Natural killer cell (primary cell): ENCODE measurements at regions not wholly inside any gene's neighbourhood (a gene's known extent, or its start where the extent isn't known, plus 50 kb on each side); places are given as distances from the start of the nearest gene placed in this dataset.

Experiments used
- ATAC-seq, 3 donors: fragments of 150-1000 bp in 2 of 3; fragments of 200-7000 bp in 1 of 3; cut with Tn5 transposase; 1 replicate in 1 of 3; 2 replicates in 2 of 3; pipeline ENCODE4 v1.10.0; 2021; ENCODE audit warnings: mild to moderate bottlenecking in 2 of 3, moderate library complexity in 2 of 3
- DNase-seq, 2 donors: peaks; one replicate each; pipeline versions ENCODE4 v3.0.0 to v3.0.0-alpha.2; 2013 to 2021; ENCODE audit warnings: mixed read lengths in 1 of 2
- H3K27ac ChIP-seq: one replicate; pipeline ENCODE4 v1.5.1; 2013; ENCODE audit warnings: mild to moderate bottlenecking, low read length
- H3K27me3 ChIP-seq: one replicate; pipeline ENCODE4 v1.6.1; 2013; ENCODE audit warnings: low read length; ENCODE audit not compliant: control insufficient read depth, insufficient read depth
- H3K36me3 ChIP-seq: one replicate; pipeline ENCODE4 v1.6.1; 2013; ENCODE audit warnings: low read length; ENCODE audit not compliant: control insufficient read depth, insufficient read depth
- H3K4me1 ChIP-seq: one replicate; pipeline ENCODE4 v1.6.1; 2013; ENCODE audit warnings: low read length; ENCODE audit not compliant: control insufficient read depth, insufficient read depth
- H3K4me3 ChIP-seq: one replicate; pipeline ENCODE4 v1.5.1; 2013; ENCODE audit warnings: low read length
- H3K9me3 ChIP-seq: one replicate; pipeline ENCODE4 v1.6.1; 2013; ENCODE audit warnings: low read length; ENCODE audit not compliant: control insufficient read depth, insufficient read depth
- H3K27ac Mint-ChIP-seq, 2 donors: one replicate each; pipeline ENCODE4 v1.8.0; 2022; ENCODE audit warnings: mild to moderate bottlenecking in 2 of 2, mixed read lengths in 2 of 2, moderate library complexity in 1 of 2
- H3K27me3 Mint-ChIP-seq, 2 donors: one replicate each; pipeline ENCODE4 v1.8.0; 2022; ENCODE audit warnings: low read depth in 2 of 2, mixed read lengths in 2 of 2
- H3K36me3 Mint-ChIP-seq: one replicate; pipeline ENCODE4 v1.8.0; 2022; ENCODE audit warnings: mixed read lengths
- H3K4me1 Mint-ChIP-seq, 2 donors: one replicate each; pipeline ENCODE4 v1.8.0; 2022; ENCODE audit warnings: mixed read lengths in 2 of 2
- H3K4me3 Mint-ChIP-seq: one replicate; pipeline ENCODE4 v1.8.0; 2022; ENCODE audit warnings: mild to moderate bottlenecking, moderate library complexity, mixed read lengths
- H3K9me3 Mint-ChIP-seq, 2 donors: one replicate each; pipeline ENCODE4 v1.8.0; 2022; ENCODE audit warnings: mixed read lengths in 2 of 2
- WGBS: methylation state at CpG from one replicate; pipeline ENCODE4 v1.1.7; 2013; ENCODE audit warnings: missing lambda C conversion rate; ENCODE audit not compliant: insufficient coverage; 5-methylcytosine and 5-hydroxymethylcytosine counted together
- intact Hi-C: fragments of 100-400 bp; cut with micrococcal nuclease; formaldehyde crosslinking; loops from one replicate; pipeline ENCODE4 v1.14.2; 2022
- TF ChIP-seq, protein P1 (sequence below): fragments of 200-600 bp; IDR thresholded peaks from one replicate; pipeline ENCODE4 v1.8.0; 2022; ENCODE audit warnings: antibody characterized with exemption

- Histone ChIP-seq H3K4me1 (peaks cover 4% of the 10 kb centered on the region), H3K27ac (no peak overlapping the region), H3K4me3 (no peak overlapping the region), H3K9me3 (no peaks in the 10 kb centered on the region), H3K36me3 (no peaks in the 10 kb centered on the region), H3K27me3 (peaks cover 15% of the 10 kb centered on the region)
- DNase-seq (no peak), ATAC-seq (no peak)
- H3K4me1 Mint-ChIP-seq, result peaks cover 12 to 13% of the 10 kb centered on the region in 2 donors
- no peak overlapping the region for H3K27ac Mint-ChIP-seq
- H3K36me3 Mint-ChIP-seq, result no peaks in the 10 kb centered on the region
- H3K4me3 Mint-ChIP-seq, result no peak overlapping the region
- no peaks in the 10 kb centered on the region for H3K9me3 Mint-ChIP-seq
- TF ChIP-seq, protein P1, sequence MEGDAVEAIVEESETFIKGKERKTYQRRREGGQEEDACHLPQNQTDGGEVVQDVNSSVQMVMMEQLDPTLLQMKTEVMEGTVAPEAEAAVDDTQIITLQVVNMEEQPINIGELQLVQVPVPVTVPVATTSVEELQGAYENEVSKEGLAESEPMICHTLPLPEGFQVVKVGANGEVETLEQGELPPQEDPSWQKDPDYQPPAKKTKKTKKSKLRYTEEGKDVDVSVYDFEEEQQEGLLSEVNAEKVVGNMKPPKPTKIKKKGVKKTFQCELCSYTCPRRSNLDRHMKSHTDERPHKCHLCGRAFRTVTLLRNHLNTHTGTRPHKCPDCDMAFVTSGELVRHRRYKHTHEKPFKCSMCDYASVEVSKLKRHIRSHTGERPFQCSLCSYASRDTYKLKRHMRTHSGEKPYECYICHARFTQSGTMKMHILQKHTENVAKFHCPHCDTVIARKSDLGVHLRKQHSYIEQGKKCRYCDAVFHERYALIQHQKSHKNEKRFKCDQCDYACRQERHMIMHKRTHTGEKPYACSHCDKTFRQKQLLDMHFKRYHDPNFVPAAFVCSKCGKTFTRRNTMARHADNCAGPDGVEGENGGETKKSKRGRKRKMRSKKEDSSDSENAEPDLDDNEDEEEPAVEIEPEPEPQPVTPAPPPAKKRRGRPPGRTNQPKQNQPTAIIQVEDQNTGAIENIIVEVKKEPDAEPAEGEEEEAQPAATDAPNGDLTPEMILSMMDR, result no peak
- WGBS, result 11% methylated on average over 67 of the region's 67 CpGs
- peaks cover 38 to 72% of the 10 kb centered on the region in 2 donors for H3K27me3 Mint-ChIP-seq
- intact Hi-C loops, result no loop called here
Measured at GRCh38 chr6:165854061-165854862, 191.2 kb upstream of the PDE10A start.

GRCh38 chr6:165852676-165853075 lies 189.6 kb upstream of the PDE10A start:
- H3K36me3 ChIP-seq, result no peaks in the 10 kb centered on the region
- no peaks in the 10 kb centered on the region for H3K9me3 ChIP-seq
- H3K4me1 ChIP-seq, result peaks cover 4% of the 10 kb centered on the region
- no peak overlapping the region for H3K4me3 Mint-ChIP-seq
- ATAC-seq (no peak), DNase-seq (no peak)
- TF ChIP-seq, protein P1, result no peak
- no peak overlapping the region for H3K4me3 ChIP-seq
- H3K27me3 Mint-ChIP-seq, result peaks cover 38 to 71% of the 10 kb centered on the region in 2 donors
- intact Hi-C loops, result no loop called here
- H3K9me3 Mint-ChIP-seq, result no peaks in the 10 kb centered on the region
- H3K36me3 Mint-ChIP-seq, result no peaks in the 10 kb centered on the region
- WGBS, result 76% methylated on average over 10 of the region's 10 CpGs
- peaks cover 13 to 14% of the 10 kb centered on the region in 2 donors for H3K4me1 Mint-ChIP-seq
- no peak overlapping the region for H3K27ac Mint-ChIP-seq
- H3K27me3 ChIP-seq, result peaks cover 19% of the 10 kb centered on the region
- no peak overlapping the region for H3K27ac ChIP-seq

DNA sequence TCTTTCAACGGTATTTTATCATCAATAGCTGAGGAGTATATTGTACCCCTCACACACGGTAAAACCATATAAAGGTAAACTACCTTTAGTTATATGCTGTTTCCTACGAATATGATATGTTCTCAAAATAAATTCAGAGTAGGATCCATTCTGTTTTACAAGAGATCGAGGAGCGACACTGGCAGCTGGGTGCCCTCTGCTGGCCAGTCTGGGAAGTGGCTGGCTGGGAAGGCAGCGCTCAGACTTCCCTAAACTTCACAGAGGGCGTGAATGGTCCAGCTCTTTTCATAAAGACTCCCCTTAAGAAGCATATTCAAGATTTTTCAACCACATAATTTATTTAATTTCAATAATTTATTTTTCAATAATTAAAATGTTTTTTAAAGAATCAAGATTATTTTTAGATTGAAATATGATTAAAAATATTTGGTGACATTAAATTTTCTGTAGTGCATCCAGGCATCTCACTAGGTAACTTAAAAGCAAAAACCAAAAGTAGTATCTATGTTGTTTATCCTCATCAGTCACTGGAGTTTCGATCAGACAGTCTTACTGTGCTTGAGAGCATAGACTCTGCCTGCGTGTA lies 187.5 kb upstream of the PDE10A start:
- Histone ChIP-seq H3K27ac (no peak overlapping the region), H3K4me3 (no peak overlapping the region), H3K27me3 (peaks cover 17% of the 10 kb centered on the region), H3K36me3 (no peaks in the 10 kb centered on the region), H3K9me3 (no peaks in the 10 kb centered on the region), H3K4me1 (peaks cover 4% of the 10 kb centered on the region)
- H3K36me3 Mint-ChIP-seq, result no peaks in the 10 kb centered on the region
- H3K27me3 Mint-ChIP-seq, result peaks cover 39 to 74% of the 10 kb centered on the region in 2 donors
- TF ChIP-seq, protein P1, result peak; percentile 93
- no peak overlapping the region for H3K4me3 Mint-ChIP-seq
- peak; percentile 39 to 62 for DNase-seq
- 16% methylated on average over 7 of the region's 9 CpGs for WGBS
- H3K4me1 Mint-ChIP-seq, result peaks cover 13 to 14% of the 10 kb centered on the region in 2 donors
- intact Hi-C loops, result no loop called here
- no peak overlapping the region for H3K27ac Mint-ChIP-seq
- peak; percentile 60 to 92 (median 75) for ATAC-seq
- no peaks in the 10 kb centered on the region for H3K9me3 Mint-ChIP-seq
